Ovary (tissue), 3 donors: ENCODE measurements at regions not wholly inside any gene's neighbourhood (a gene's known extent, or its start where the extent isn't known, plus 50 kb on each side); places are given as distances from the start of the nearest gene placed in this dataset.

Experiments used
- EP300 ChIP-seq: sonication (generic); formaldehyde crosslinking; IDR thresholded peaks from one replicate; pipeline ENCODE4 v1.6.1; 2017; ENCODE audit warnings: antibody characterized with exemption
- TF ChIP-seq, protein P1 (sequence below), 3 donors: fragments of 450-650 bp in 2 of 3; fragments of 200-600 bp in 1 of 3; IDR thresholded peaks; one replicate each; pipeline versions ENCODE4 v1.5.1 to v1.8.0; 2016 to 2022; ENCODE audit warnings: antibody characterized with exemption in 3 of 3, mild to moderate bottlenecking in 1 of 3
- donor health status: DM: no; HTN: no; CAD: no.

- TF ChIP-seq, protein P1, sequence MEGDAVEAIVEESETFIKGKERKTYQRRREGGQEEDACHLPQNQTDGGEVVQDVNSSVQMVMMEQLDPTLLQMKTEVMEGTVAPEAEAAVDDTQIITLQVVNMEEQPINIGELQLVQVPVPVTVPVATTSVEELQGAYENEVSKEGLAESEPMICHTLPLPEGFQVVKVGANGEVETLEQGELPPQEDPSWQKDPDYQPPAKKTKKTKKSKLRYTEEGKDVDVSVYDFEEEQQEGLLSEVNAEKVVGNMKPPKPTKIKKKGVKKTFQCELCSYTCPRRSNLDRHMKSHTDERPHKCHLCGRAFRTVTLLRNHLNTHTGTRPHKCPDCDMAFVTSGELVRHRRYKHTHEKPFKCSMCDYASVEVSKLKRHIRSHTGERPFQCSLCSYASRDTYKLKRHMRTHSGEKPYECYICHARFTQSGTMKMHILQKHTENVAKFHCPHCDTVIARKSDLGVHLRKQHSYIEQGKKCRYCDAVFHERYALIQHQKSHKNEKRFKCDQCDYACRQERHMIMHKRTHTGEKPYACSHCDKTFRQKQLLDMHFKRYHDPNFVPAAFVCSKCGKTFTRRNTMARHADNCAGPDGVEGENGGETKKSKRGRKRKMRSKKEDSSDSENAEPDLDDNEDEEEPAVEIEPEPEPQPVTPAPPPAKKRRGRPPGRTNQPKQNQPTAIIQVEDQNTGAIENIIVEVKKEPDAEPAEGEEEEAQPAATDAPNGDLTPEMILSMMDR (IDR thresholded peaks at IDR 0.05) = no peak
- no peak for TF ChIP-seq EP300
Observed at GRCh38 chr6:86825436-86825835, 111.9 kb upstream of the HTR1E start.
